NCI-H446 treated with DMSO at 0.1 percent for 48 hours (cell line): ENCODE measurements at regions not wholly inside any gene's neighbourhood (a gene's known extent, or its start where the extent isn't known, plus 50 kb on each side); places are given as distances from the start of the nearest gene placed in this dataset.

ENCODE experiments used
- DNase-seq: peaks from one replicate; lab custom pipeline; 2025; lab: John Stamatoyannopoulos, UW

DNA sequence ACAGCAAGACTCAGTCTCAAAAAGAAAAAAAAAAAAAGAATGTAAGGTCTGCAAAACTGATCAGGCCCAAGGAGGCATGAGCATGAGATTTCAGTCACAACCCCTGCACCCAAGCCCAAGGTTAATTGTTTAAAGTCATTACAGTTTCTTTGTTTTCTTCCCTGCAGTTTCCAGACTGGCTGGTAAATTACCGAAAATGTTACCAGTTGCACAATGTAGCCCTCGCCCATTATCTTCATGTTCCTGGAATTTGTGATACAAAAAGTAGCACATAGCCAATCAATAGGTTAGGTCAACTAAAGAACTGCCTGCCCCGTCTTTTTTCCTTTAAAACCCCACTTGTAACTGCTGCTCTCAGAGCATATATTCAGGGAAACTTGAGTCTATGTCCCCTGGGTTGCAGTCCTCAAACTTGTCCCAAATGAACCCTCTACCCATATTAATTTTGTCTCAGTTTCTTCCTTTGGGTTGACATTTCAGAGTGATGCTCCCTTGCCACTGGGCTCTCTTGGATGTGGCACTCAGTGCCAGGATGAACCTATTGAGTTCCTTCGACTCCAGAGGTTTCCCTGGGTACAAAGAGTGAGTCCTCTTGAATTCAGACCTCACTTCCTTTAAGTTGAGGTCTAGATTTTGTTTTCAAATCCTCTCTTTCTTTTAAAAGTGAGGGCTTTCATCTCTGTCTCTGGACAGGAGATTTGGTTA, 216.2 kb upstream of the HS6ST1 start:
- no peak for DNase-seq

DNA sequence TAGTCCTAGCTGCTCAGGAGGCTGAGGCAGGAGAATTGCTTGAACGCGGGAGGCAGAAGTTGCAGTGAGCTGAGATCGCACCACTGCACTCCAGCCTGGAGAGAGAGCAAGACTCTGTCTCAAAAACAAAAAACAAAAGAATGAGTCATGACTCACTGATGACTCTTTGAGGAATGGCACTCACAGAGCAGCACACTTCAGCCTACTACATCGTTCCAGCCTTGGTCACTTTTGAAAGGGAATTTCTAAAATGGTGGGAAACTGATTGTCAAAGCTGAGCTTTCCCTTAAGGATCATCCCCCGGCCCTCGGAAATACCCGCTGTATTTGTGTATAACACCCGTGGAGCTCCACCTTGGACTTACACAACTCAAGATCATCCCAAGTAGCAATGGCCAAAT, 217.3 kb upstream of the HS6ST1 start:
- no peak for DNase-seq

DNA sequence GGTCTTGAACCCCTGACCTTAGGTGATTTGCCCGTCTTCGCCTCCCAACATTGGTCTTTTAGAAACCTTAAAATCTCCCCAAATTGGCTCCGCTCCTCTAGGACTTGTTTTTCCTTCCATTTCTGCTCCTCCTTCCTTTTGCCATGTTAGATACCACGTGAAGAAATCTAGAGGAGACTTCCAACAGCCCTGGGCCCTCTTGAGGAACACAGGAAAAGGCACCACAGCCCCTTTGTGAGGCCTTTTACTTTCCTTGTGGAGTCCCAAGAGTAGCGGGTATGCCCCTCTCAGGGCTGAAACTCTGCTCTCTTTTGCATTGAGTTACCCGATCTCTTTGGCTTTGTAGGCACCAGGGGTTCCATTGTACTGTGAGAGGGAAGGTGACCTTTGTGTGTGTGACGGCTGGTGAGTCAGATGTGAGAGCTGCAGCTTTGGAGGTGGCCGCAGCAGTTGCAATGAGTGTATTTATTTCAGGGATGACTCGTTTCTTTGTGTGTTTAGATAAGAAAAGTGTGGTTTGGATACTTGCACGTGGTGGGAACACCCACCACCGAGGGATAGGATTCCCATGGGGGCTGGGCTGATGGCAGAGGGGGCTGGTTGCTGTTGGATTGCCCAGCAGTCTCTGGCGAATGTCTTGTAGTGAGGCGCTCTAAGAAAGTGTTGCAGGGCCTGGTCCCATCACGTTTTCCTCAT, 218.4 kb upstream of the HS6ST1 start:
- DNase-seq, result no peak

DNA sequence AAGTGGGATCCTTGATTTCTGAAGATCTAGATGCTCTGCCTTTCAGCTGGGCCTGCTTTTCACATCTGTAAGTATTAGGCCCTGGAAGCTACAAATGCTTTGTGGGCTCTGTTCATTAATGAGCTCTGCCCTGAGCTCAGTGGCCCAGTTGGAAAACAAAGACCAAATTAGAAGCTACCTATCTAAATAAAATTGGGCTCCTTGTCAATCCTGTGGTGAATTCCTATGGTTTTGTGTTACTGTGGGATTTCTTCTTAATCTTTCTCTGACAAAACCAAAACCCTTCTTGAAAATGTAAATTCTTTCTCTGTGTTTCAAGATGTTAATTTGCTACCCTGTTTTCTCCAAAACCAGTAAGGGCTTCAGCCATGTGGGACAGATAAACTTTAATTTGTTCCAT, 219.0 kb upstream of the HS6ST1 start:
- DNase-seq, result no peak

DNA sequence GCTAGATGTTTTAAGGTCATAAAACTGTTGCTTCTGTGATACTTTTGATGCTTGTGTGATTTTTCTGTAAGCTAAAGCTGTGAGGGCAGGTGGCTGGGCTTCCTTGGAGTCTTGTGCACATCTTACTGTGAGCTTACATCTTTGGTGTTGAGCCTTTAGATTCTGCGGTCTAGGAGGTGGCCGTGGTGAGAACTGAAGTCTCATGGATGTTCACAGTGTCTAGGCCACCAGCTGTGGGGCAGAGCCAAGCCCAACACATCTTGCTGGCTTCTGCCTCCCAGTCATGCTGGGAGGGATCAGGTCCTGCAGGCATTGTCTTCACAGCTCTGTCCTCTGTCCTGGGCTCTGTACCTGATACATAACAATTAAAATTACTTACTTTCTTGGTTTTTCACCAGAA, 219.7 kb upstream of the HS6ST1 start:
- DNase-seq, result no peak

DNA sequence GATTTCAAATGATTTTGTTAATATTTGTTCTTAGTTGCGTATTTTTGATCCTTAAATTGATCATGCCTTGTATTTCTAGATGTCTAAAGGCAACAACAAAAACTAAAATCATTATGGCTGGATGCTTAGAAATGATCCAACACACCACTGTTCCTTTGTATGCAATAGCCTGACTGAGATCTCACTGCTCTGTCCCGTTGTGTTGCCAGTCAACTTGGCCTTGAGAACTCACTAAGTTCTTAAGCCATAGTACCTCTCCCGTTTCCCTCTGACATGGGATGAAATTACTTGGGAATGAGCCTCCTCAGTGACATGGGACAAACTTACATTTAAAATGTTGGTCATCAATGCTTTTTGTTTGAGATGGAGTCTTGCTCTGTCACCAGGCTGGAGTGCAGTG, 222.0 kb upstream of the HS6ST1 start:
- no peak for DNase-seq

DNA sequence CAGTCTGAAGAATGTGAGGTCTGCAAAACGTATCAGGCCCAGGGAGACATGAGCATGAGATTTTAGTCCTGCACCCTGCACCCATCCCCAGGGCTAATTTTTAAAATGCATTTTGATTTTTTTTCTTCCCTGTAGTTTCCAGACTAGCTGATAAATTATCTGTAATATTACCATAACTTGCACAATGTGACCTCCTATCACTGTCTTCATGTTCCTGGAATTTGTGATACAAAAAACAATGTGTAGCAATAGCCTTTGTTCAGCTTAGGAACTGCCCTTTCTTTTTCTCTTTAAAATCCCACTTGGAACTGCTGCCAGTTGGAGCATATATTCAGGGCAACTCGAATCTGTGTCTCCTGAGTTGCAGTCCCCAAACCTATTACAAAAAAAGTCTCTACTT, 222.8 kb upstream of the HS6ST1 start:
- DNase-seq, result no peak

DNA sequence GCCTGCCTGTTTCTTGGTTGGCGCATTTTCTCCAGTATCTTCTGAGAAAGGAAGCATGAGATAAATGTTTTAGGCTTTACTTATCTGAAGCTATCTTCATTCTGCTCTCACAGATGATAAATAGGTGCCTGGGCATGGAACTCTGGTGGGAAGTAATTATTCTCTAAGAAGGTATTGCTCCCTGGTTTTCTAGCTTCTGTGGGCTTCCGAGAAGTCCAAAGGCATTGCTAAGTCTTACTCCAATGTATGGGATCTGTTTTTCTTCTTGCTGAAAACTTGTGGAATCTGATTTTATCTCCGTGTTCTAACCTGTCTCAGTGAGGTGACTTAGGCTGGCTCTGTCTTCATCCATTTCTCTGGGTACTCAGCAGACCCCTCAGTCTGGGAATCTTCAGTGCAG, 224.4 kb upstream of the HS6ST1 start:
- DNase-seq, result no peak

DNA sequence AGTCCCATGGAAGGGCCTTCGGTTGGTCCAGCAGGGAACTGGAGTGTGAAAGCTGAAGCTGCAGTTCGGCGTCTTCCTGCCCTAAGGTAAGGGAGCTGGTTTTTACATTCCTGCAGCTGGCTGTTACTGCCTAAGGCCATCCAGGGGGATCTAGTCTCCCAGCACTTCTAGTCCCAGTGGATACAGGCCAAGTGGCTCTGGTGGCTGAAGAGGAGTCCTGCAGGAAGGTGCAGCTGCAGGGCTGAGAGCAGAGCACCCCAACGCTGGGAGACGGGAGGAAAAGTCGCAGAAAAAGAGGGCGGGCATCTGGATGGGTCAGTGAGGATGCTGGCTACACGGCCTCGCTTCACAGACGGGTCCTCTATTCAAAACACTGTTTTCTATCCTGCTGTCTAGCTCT, 225.0 kb upstream of the HS6ST1 start:
- DNase-seq, result no peak

DNA sequence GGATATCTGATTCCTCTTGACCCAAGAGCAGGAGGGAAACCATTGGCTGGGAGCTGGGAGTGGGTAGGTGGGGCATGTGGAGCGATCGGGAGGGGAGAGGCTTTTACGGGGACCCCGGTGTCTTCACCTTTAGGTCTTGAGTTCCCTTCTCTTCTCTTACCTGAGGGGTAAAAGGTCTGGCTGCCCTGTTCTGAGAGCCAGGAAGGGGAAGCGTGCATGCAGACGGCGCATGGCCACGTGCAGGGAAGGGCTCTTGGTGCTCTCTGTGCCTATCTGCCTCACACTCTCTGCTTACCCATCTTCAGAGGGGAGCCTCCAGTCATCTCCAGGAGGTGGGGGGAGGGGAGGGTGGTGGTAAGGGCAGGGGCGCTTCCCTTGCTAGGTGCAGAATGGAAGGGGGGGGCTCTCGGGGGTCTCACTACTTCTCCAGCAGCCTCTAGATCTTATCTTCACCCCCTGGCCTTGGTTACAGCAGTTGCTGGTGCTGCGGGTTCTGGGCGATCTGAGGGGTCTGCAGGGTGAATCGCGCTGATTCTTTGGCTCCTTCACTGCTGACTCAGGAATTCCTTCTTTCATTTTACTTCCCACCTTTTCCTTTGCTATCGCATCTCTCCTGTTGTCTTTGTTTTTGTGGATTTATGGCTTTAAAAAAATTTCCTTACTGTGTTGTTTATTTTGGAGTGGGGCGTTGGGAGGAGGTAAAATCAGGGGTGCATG, 225.8 kb upstream of the HS6ST1 start:
- no peak for DNase-seq

DNA sequence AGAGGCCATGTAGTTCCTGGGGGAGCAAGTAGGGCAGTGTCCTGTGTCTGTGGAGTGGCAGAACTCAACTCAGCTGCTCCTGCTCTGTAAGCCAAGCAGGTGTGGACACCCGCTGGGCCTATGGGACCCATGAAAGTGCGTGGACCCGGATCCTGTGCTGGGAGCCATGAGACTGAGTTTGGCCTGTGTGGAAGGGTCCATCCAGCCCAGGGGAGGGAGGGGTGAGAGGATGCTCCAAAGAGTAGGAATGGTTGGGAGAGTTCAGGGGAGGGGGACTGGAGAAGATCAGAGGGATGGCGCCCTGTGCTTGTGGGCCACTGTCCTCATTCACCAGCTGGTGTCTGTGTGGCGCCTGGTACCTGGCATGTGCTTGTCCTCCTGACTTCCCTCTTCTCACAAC, 226.4 kb upstream of the HS6ST1 start:
- no peak for DNase-seq

DNA sequence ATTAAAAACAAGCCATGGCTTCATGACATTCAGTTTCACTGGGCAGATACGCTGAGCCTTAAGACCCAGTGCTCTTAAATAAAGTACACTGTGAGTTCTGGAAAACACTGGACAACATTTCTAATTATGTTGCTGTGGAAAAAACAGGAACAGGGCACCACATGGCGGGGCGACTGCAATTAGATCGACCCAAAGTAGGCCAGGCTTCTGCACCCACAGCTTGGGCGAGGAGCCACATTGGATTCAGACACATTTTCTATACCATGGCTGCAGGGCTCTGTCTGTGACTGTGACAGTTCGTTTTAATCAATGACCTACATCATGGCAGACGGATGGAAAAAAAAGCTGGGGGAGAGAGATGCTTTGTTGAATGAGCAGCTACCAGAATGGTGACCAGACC, 227.2 kb upstream of the HS6ST1 start:
- no peak for DNase-seq

DNA sequence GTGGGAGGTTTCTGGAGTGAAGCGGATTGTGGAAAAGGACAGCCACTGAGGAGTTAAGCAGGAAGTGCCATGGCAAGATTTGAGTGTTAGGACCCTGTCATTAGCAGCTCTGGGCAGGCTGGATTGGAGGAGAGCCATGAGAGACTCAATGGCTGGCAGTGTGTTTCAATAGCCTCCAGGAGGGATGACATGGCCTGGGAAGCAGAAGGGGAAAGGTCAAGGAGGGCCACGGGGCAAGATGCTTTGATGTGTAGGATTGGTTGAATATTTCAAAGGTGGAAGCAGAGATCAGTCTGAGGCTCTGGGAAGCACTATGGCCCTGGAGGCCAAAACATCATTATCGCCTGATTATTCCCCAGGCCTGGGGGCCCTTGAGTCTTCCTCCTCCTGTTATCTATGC, 229.0 kb upstream of the HS6ST1 start:
- DNase-seq, result no peak

DNA sequence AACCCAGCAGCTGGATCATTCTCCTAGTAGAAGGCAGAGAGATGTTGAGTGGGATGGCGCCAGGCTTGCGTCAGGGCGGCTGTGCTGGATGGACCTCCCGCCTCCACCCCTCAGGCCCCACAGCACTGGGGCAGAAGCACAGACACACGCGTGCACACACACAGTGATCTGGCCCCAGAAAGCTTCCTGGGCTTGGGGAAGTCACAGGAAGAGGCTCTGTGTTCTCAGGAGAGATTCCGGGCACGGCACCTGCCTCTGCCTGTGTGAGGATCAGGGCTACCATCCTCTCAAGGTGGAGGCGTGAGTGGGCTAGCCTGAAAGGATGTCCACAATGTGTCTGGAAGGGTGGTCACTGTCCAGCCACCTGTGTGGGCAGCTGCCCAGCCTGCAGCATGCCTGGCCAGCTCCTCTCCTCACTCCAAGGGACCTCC, 229.8 kb upstream of the HS6ST1 start:
- no peak for DNase-seq

DNA sequence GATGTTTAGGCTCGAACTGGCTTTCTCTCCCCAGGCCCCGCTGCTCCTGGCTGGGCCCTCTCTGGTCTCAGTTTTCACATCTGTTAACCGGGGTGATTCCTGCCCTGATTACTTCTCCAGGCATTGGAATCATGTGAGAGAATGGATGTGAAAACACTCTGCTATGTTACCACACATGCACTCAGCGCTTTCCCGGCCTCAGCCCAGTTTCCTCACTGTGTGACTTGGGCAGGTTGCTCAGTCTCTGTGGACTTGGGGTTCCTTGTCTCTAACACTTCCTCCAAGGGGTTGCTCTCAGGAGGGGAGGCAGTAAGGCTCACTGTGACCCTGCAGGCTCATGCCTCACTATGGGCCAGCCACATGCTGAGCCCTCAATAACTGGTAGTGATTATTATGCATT, 230.4 kb upstream of the HS6ST1 start:
- DNase-seq, result no peak

DNA sequence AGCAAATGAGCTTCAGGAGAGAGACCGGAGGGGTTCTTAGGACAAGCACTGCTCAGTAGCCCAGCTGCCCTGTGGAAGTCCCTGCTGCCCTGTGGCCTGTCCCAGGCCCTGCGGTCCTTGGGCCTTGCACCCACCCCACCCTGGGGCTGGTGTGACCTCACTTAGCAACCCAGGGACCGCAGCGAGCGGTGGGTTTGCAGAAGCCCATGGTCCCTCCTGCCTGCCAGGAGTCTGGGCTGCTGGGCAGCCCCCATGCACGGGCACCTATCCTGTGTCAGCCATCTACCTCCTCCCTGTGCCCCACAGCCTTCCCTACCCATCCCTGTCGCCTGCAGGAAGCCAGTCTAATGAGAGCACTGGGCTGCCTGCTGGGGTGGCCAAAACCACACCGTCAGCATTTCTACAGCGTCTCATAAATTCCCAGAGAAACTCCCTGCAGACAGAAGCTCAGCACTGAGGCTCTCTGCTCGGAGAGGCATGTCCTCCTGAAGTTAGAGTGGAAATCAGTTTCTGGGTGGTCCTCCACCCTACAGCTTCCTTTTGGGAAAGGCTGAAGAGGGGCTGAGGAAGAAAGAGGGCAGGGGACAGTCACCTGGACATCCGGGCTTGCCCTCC, 231.1 kb upstream of the HS6ST1 start:
- no peak for DNase-seq

DNA sequence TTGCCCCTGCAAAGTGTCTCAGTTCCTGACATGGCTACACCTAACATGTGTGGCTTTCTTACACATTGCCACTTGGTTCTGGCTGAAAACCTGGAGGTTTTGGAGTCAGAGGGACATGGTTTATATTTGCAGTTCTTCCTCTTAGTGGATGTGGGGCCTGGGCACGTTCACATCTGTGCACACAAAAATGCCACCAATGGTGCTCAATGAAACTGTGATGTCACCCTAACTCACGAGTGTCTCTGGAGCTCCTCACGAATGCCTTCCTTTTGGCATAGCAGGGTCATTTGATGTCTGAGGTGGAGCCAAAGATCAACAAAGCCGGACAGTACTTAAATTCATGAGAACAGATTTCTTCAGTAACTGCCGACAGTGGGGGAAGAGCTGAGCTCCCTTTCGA, 231.7 kb upstream of the HS6ST1 start:
- no peak for DNase-seq

DNA sequence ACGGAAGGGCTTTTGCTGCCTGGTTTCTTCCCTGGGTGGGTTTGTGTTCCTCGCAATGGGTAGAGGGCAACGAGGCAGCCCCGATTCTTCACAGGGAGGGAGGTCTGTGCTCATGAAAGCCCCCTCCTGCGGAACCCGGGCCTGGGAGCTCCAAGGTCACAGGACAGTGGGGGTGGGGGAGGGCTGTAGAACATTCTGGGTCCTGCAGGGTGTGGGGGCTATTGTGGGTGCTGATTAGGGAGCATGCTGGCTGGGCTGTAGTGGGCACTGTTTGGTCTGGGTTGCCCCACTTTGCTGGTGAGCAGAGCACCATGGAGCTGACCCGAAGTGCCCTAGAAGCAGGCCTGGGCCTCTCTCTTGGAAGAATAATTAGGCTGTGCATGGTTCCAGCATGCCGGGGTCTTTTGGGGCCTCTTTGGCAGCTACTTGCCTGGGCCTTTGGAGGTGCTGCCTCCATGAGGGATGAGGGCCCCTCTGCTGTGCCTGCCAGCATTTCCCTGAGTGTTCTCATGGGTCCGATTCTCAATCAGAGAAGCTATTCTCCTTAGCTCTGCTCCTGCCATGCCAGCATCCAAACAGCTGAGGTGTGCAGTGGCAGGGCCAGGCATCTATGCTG, 232.2 kb upstream of the HS6ST1 start:
- DNase-seq, result no peak

DNA sequence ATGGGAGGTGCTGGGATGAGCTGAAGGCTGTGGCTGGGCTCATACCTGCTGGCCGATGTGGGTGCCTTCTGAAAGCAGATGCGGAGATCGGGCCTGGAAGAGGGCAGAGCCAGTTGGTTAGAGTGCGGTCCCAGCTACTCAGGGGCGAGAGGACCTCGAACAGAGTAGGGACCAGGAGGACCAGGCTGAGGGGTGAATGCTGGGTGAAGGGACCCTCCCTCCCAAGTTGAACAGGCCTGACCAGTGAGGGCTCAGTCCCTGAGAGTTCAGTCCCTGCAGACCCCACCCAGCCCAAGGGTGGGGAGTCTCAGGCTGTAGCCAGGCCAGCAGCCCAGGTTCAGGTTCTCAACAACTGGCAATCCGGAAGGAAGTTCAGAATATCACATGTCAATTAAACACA, 232.8 kb upstream of the HS6ST1 start:
- no peak for DNase-seq

DNA sequence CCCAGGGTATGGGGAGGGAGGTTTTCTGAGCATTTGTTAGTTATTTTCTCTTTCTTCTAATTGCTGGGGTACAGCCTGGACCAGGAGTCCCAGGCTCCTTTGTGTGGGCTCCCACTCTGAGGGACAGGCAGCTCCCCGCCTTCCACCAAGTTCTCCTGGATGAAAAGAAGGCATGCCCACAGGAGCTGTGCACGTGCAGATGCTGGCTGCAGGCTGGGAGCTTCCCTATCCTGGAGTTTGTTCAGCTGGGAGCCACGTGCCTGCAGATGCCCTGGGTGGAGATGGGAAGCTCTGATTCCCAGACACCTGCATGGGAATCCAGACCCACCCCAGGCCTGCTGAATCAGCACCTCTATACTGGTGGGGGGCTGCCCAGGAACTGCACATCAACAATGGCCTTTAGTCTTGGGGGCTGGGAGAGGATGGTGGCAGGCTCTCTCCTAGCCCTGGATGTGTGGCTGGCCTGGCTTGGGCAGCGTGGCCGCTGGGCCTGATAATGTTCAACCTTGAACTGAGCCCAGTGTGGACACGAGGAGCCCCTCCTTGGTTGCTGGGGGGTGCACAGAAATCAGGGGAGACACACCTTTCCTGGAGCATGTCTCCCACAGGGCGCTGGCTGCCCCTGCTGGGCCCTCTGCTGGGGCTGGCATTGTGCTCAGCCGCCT, 233.6 kb upstream of the HS6ST1 start:
- no peak for DNase-seq

DNA sequence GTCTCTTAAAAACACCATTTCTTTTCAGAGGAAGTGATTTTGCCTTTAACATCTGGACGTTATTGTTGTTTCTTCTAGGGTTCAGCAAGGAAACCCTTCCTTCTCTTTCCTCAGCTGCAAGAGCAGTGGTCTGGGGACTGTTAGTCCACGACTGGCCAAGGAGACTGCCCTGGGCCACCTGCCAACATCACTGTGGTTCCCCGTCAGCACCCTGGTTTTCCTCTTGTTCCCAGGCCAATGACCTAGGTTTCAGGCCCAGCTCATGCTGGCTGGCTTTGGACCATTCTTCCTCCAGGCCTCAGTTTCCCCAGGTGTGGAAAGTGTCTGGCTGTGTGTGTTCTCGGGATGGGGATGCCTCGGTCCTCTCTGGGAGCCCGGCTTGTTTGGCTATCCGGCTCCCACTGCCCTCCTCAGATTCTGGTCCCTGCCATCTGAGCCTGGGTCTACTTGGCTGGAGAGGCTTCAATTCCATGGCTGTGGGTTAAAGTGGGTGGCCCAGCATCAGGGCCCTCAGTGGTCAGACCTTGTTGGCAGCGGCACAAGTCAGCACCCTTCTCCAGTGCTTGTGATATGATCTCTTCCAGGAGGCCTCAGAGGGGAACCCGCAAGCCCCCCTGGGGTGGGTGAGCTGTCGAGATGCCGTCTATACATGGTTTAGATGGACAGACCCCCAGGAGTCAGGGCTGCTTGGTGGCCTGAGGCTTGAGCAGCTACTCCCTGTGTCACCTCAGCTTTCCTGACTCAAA, 234.3 kb upstream of the HS6ST1 start:
- DNase-seq, result no peak
